CD14-positive monocyte (primary cell): ENCODE measurements at regions not wholly inside any gene's neighbourhood (a gene's known extent, or its start where the extent isn't known, plus 50 kb on each side); places are given as distances from the start of the nearest gene placed in this dataset.

Experiments used
- DNase-seq, 3 donors: peaks; one replicate each; pipeline ENCODE4 v3.0.0-alpha.2; 2011 to 2022
- H2AFZ ChIP-seq: 2 replicates; pipeline ENCODE4 v1.6.0; 2012; ENCODE audit warnings: mild to moderate bottlenecking, low read depth, low read length, inconsistent platforms; ENCODE audit not compliant: insufficient read depth, poor library complexity, severe bottlenecking
- H3K27ac ChIP-seq, 2 donors: 1 replicate in 1 of 2; 2 replicates in 1 of 2; pipeline ENCODE4 v1.5.1; 2012 to 2013; ENCODE audit warnings: low read length in 2 of 2, control low read depth in 1 of 2, inconsistent platforms in 1 of 2, low read depth in 1 of 2, mild to moderate bottlenecking in 1 of 2
- H3K27me3 ChIP-seq, 2 donors: one replicate each; pipeline versions ENCODE4 v1.6.0 to v1.6.1; 2011 to 2013; ENCODE audit warnings: low read length in 2 of 2; ENCODE audit not compliant: control insufficient read depth in 2 of 2, insufficient read depth in 2 of 2
- H3K36me3 ChIP-seq, 2 donors: replicated peaks in 1 of 2; 1 replicate in 1 of 2; 2 replicates in 1 of 2; pipeline versions ENCODE4 v1.5.1 to v1.6.1; 2012 to 2013; ENCODE audit warnings: low read length in 2 of 2, control low read depth in 1 of 2, inconsistent platforms in 1 of 2, mild to moderate bottlenecking in 1 of 2; ENCODE audit not compliant: insufficient read depth in 2 of 2, control insufficient read depth in 1 of 2
- H3K4me1 ChIP-seq, 2 donors: 1 replicate in 1 of 2; 2 replicates in 1 of 2; pipeline versions ENCODE4 v1.5.1 to v1.6.1; 2012 to 2013; ENCODE audit warnings: low read length in 2 of 2, control low read depth in 1 of 2, inconsistent platforms in 1 of 2, mild to moderate bottlenecking in 1 of 2, moderate library complexity in 1 of 2; ENCODE audit not compliant: insufficient read depth in 2 of 2, control insufficient read depth in 1 of 2
- H3K4me2 ChIP-seq: replicated peaks from 2 replicates; pipeline ENCODE3; 2012; ENCODE audit warnings: low read length, moderate library complexity, mild to moderate bottlenecking; ENCODE audit not compliant: poor library complexity, severe bottlenecking; ENCODE audit errors: extremely low read depth
- H3K4me3 ChIP-seq, 3 experiments: fragments of 200-600 bp in 1 of 3; sonication (generic) in 1 of 3; replicated peaks in 1 of 3; 1 replicate in 2 of 3; 2 replicates in 1 of 3; pipeline ENCODE4 v1.5.1; 2011 to 2013; ENCODE audit warnings: low read length in 3 of 3, mild to moderate bottlenecking in 3 of 3, control low read depth in 2 of 3, low read depth in 2 of 3, inconsistent platforms in 1 of 3, moderate library complexity in 1 of 3
- H3K79me2 ChIP-seq: 2 replicates; pipeline ENCODE4 v1.6.0; 2012; ENCODE audit warnings: mild to moderate bottlenecking, control low read depth, inconsistent platforms, low read length, moderate library complexity; ENCODE audit not compliant: insufficient read depth
- H3K9ac ChIP-seq: 2 replicates; pipeline ENCODE4 v1.6.0; 2017; ENCODE audit warnings: low read length, mild to moderate bottlenecking; ENCODE audit not compliant: insufficient read depth, poor library complexity, severe bottlenecking
- H3K9me3 ChIP-seq, 2 donors: replicated peaks in 1 of 2; 1 replicate in 1 of 2; 2 replicates in 1 of 2; pipeline versions ENCODE4 v1.5.1 to v1.6.1; 2012 to 2013; ENCODE audit warnings: low read length in 2 of 2, control low read depth in 1 of 2; ENCODE audit not compliant: control insufficient read depth in 1 of 2, insufficient read depth in 1 of 2
- H4K20me1 ChIP-seq: 2 replicates; pipeline ENCODE4 v1.6.0; 2012; ENCODE audit warnings: mild to moderate bottlenecking, low read length, control low read depth, moderate library complexity; ENCODE audit not compliant: insufficient read depth
- H3K27ac Mint-ChIP-seq, 7 donors: one replicate each; pipeline ENCODE4 v1.8.0; 2020; ENCODE audit warnings: mild to moderate bottlenecking in 7 of 7, mixed read lengths in 7 of 7, moderate library complexity in 6 of 7, inconsistent platforms in 2 of 7
- H3K27me3 Mint-ChIP-seq, 3 donors: one replicate each; pipeline ENCODE4 v1.8.0; 2021 to 2022; ENCODE audit warnings: low read depth in 3 of 3, mild to moderate bottlenecking in 3 of 3, mixed read lengths in 3 of 3, moderate library complexity in 3 of 3, inconsistent platforms in 1 of 3
- H3K36me3 Mint-ChIP-seq, 2 donors: one replicate each; pipeline ENCODE4 v1.8.0; 2020; ENCODE audit warnings: mixed read lengths in 2 of 2, inconsistent platforms in 1 of 2, mild to moderate bottlenecking in 1 of 2
- H3K4me1 Mint-ChIP-seq: one replicate; pipeline ENCODE4 v1.8.0; 2020; ENCODE audit warnings: mild to moderate bottlenecking, mixed read lengths
- H3K4me3 Mint-ChIP-seq, 2 donors: one replicate each; pipeline ENCODE4 v1.8.0; 2020; ENCODE audit warnings: mild to moderate bottlenecking in 2 of 2, mixed read lengths in 2 of 2, moderate library complexity in 1 of 2
- H3K9me3 Mint-ChIP-seq, 7 donors: one replicate each; pipeline ENCODE4 v1.8.0; 2020 to 2022; ENCODE audit warnings: mixed read lengths in 7 of 7, mild to moderate bottlenecking in 6 of 7, moderate library complexity in 6 of 7, inconsistent platforms in 2 of 7
- WGBS: methylation state at CpG from one replicate; pipeline ENCODE4 v1.1.5; 2013; ENCODE audit warnings: missing lambda C conversion rate; ENCODE audit not compliant: insufficient coverage; 5-methylcytosine and 5-hydroxymethylcytosine counted together
- intact Hi-C, 2 donors: fragments of 100-400 bp; cut with micrococcal nuclease; formaldehyde crosslinking; loops; one replicate each; pipeline versions ENCODE4 v1.15.0 to v1.15.1; 2023
- TF ChIP-seq, protein P1 (sequence below): fragments of 200-600 bp; IDR thresholded peaks from one replicate; pipeline ENCODE4 v1.8.0; 2022; ENCODE audit warnings: antibody characterized with exemption, mild to moderate bottlenecking

DNA sequence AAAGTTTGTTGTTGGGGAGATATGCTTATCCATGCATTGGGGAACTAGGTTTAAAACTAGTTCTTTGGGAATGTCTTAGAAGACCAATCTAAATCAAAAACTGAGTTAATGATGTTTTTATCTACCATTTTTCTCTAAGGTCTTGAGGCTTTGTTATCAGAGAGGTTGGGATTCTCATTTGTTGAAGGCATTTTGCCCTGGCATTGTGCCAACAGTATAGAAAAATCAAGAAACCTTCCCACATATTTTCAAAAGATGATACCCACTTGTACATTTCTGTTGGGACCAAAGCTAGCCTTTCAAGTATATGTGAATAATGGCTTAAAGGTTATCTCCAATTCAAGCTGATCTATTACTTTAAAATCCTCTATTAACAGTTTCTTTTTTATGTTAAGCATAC lies 419.8 kb upstream of the KIF2A start:
- Histone ChIP-seq H3K9me3 (no peaks in the 10 kb centered on the region), H2AFZ (no peak overlapping the region), H3K9ac (no peak overlapping the region), H3K79me2 (no peaks in the 10 kb centered on the region), H3K4me3 (no peak overlapping the region), H3K4me2 (no peak overlapping the region), H3K27me3 (no peaks in the 10 kb centered on the region), H3K4me1 (no peaks in the 10 kb centered on the region), H4K20me1 (no peaks in the 10 kb centered on the region), H3K27ac (no peak overlapping the region), H3K36me3 (no peaks in the 10 kb centered on the region)
- DNase-seq: no peak
- H3K36me3 Mint-ChIP-seq: no peaks in the 10 kb centered on the region
- TF ChIP-seq, protein P1, sequence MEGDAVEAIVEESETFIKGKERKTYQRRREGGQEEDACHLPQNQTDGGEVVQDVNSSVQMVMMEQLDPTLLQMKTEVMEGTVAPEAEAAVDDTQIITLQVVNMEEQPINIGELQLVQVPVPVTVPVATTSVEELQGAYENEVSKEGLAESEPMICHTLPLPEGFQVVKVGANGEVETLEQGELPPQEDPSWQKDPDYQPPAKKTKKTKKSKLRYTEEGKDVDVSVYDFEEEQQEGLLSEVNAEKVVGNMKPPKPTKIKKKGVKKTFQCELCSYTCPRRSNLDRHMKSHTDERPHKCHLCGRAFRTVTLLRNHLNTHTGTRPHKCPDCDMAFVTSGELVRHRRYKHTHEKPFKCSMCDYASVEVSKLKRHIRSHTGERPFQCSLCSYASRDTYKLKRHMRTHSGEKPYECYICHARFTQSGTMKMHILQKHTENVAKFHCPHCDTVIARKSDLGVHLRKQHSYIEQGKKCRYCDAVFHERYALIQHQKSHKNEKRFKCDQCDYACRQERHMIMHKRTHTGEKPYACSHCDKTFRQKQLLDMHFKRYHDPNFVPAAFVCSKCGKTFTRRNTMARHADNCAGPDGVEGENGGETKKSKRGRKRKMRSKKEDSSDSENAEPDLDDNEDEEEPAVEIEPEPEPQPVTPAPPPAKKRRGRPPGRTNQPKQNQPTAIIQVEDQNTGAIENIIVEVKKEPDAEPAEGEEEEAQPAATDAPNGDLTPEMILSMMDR: no peak
- H3K4me1 Mint-ChIP-seq: no peaks in the 10 kb centered on the region
- H3K9me3 Mint-ChIP-seq: peaks cover 0 to 13% (median 5%) of the 10 kb centered on the region in 7 donors
- intact Hi-C loops: no loop called here
- H3K27me3 Mint-ChIP-seq: peaks cover 2 to 6% (median 4%) of the 10 kb centered on the region in 3 donors
- H3K27ac Mint-ChIP-seq: no peak overlapping the region
- H3K4me3 Mint-ChIP-seq: no peak overlapping the region

GRCh38 chr5:61887271-61887670 lies 418.7 kb upstream of the KIF2A start:
- no peaks in the 10 kb centered on the region for H3K36me3 ChIP-seq
- no peak overlapping the region for H3K4me3 ChIP-seq
- H3K9ac ChIP-seq: no peak overlapping the region
- DNase-seq: no peak
- no peak overlapping the region for H3K4me3 Mint-ChIP-seq
- TF ChIP-seq, protein P1: no peak
- no peak overlapping the region for H3K4me2 ChIP-seq
- no peaks in the 10 kb centered on the region for H4K20me1 ChIP-seq
- intact Hi-C loops: no loop called here
- H2AFZ ChIP-seq: no peak overlapping the region
- H3K9me3 ChIP-seq: no peaks in the 10 kb centered on the region
- H3K27me3 ChIP-seq: no peaks in the 10 kb centered on the region
- WGBS: no CpG with 5 or more reads among the region's 1 CpG
- peaks cover 0 to 5% (median 2%) of the 10 kb centered on the region in 3 donors for H3K27me3 Mint-ChIP-seq
- H3K9me3 Mint-ChIP-seq: peaks cover 0 to 17% (median 5%) of the 10 kb centered on the region in 7 donors
- no peaks in the 10 kb centered on the region for H3K79me2 ChIP-seq
- H3K27ac Mint-ChIP-seq: no peak overlapping the region
- no peak overlapping the region for H3K27ac ChIP-seq
- H3K36me3 Mint-ChIP-seq: no peaks in the 10 kb centered on the region
- no peaks in the 10 kb centered on the region for H3K4me1 Mint-ChIP-seq
- H3K4me1 ChIP-seq: no peaks in the 10 kb centered on the region
